Uterus (tissue), 2 donors: ENCODE measurements at regions not wholly inside any gene's neighbourhood (a gene's known extent, or its start where the extent isn't known, plus 50 kb on each side); places are given as distances from the start of the nearest gene placed in this dataset.
"Not testable (repeated sequence)": the region's sequence is repeated elsewhere in the genome, so short reads cannot be mapped to it uniquely, and the experiment has no call there.

Source experiments
- CTCF ChIP-seq, 4 experiments: fragments of 200-600 bp in 2 of 4; fragments of 450-650 bp in 2 of 4; sonication (generic) in 2 of 4; IDR thresholded peaks; one replicate each; pipeline ENCODE4 v1.5.1; 2016 to 2019; ENCODE audit warnings: antibody characterized with exemption in 4 of 4, mild to moderate bottlenecking in 2 of 4, moderate library complexity in 1 of 4
- POLR2A ChIP-seq, 2 donors: fragments of 450-650 bp; IDR thresholded peaks; one replicate each; pipeline ENCODE4 v1.6.1; 2016; ENCODE audit warnings: antibody characterized with exemption in 2 of 2, mild to moderate bottlenecking in 1 of 2, moderate library complexity in 1 of 2

DNA sequence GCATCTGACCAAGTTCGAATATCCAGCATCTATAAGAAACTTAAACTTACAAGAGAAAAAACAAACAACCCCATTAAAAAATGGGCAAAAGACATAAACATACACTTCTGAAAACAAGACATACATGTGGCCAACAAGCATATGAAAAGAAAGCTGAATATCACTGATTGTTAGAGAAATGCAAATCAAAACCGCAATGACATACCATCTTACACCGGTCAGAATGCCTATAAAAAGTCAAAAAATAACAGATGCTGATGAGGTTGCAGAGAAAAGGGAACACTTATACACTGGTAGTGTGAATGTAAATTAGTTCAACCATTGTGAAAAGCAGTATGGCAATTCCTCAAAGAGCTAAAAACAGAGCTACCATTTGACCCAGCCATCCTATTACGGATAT is 166.0 kb downstream of the RRAGB start:
- TF ChIP-seq CTCF, POLR2A (IDR thresholded peaks at IDR 0.05): not testable (repeated sequence)
